ENCODE measurements at regions not wholly inside any gene's neighbourhood (a gene's known extent, or its start where the extent isn't known, plus 50 kb on each side); places are given as distances from the start of the nearest gene placed in this dataset.

DNA sequence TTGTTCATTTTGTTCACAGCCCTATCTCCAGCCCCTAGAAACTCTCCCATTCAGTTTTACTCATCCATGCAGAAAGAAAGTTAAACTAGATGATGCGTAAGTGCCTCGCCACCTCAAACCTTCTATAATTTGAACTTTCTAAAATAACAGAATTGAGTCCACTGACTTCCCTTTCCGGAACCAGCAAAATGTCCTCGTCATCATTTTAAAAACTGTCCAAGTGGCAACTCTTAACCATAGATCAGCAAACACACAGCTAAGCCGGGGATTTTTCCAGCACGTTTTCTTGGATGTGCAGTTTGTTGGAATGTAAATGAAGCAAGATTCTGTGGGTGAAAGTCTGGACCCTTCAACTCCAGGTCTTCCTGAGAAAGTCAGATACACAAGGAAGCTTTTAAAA, 369.7 kb upstream of the ERCC4 start:
- H3K4me3 ChIP-seq (ENCODE audit: low read depth, low read length), result no peak overlapping the region
- TF ChIP-seq, protein P1, sequence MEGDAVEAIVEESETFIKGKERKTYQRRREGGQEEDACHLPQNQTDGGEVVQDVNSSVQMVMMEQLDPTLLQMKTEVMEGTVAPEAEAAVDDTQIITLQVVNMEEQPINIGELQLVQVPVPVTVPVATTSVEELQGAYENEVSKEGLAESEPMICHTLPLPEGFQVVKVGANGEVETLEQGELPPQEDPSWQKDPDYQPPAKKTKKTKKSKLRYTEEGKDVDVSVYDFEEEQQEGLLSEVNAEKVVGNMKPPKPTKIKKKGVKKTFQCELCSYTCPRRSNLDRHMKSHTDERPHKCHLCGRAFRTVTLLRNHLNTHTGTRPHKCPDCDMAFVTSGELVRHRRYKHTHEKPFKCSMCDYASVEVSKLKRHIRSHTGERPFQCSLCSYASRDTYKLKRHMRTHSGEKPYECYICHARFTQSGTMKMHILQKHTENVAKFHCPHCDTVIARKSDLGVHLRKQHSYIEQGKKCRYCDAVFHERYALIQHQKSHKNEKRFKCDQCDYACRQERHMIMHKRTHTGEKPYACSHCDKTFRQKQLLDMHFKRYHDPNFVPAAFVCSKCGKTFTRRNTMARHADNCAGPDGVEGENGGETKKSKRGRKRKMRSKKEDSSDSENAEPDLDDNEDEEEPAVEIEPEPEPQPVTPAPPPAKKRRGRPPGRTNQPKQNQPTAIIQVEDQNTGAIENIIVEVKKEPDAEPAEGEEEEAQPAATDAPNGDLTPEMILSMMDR (conservative IDR thresholded peaks at IDR 0.05; ENCODE audit: low read depth, low read length), result no peak
- DNase-seq (ENCODE audit: low read depth), result no peak

DNA sequence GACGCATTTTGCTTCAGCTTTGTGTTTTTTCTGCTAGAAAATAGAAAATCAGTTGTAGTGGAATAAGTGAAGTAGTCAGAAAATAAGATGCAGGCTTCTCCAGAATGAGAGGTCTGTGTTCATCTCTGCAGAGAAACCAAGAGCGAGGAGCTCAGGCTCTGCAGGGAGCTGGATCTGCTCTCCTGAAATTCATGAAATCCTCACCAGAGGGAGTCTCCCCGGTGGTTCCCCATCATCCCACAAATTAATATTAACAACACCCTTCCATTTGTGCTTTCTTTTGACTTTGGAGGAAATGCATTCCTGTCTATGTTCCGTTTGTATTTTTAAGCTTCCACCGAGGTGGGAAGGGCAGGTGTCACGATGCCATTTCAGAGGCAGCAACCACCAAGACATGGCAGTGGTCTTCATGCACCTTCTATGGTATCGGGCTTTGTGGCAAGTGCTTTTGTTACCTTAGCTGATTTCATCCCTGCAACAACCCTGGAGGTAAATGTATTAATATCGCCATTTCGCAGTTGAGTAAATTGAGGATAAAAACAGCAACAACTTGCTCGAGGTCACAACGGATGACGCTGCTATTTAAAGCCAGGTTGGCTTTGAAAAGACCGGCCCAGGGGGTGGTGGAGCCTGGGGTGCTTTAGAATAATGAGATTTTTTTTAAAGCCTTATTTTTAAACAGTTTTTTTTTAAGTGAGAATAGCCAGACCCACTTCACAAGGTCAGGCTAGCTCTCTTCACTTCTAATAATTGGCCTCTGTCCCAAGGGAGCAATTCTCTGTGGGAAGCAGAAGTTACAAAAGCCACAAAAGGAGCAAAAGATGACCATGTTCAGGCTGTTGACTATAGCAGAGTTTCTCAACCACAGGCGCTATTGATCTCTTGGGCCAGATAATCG, 367.6 kb upstream of the ERCC4 start:
- TF ChIP-seq, protein P1 (conservative IDR thresholded peaks at IDR 0.05; ENCODE audit: low read depth, low read length), result no peak

DNA sequence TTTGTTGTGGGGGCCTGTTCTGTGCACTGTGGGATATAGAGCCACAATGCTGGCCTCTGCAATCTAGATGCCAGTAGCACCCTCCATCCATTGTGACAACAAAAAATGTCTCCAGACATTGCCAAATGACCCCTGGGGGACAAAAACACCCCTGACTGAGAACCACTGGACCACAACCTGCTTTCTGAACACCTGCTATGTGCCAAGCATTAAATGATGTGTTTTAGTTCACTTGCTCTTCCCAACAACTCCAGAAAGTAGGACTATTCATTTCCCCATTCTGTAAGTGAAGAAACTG, 367.0 kb upstream of the ERCC4 start:
- TF ChIP-seq, protein P1 (conservative IDR thresholded peaks at IDR 0.05; ENCODE audit: low read depth, low read length), result no peak
- DNase-seq (ENCODE audit: low read depth), result no peak
- H3K4me3 ChIP-seq (ENCODE audit: low read depth, low read length), result no peak overlapping the region

More for the DNA sequence above, 367.6 kb upstream of the ERCC4 start:
- H3K4me3 ChIP-seq (ENCODE audit: low read depth, low read length), result no peak overlapping the region
- no peak for DNase-seq (ENCODE audit: low read depth)

DNA sequence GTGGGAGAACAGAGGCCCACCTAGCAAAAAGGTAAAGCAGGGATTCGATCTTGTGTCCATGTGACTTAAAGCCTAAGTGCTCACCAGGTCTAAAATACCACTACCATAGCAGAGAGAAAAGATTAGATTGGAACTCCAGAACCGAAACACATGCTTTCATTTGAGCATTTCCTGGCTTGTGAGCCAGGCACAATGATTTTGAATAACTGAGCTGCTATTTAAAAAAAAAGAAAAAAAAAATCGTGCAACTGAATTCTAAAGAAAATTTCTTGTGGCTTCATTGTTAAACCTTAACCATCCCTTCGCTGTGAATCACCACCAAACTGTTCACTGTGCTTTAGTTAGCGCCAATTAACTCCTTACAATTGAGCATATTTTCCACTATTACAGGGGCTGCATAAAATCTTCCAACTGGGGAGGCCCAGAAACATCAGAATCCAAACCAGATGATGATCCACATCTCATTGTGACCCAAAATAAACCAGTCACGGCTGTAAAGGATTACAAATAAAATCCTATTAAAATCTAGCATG, 366.4 kb upstream of the ERCC4 start:
- H3K4me3 ChIP-seq (ENCODE audit: low read depth, low read length), result no peak overlapping the region
- TF ChIP-seq, protein P1 (conservative IDR thresholded peaks at IDR 0.05; ENCODE audit: low read depth, low read length), result no peak
- DNase-seq (ENCODE audit: low read depth), result no peak

DNA sequence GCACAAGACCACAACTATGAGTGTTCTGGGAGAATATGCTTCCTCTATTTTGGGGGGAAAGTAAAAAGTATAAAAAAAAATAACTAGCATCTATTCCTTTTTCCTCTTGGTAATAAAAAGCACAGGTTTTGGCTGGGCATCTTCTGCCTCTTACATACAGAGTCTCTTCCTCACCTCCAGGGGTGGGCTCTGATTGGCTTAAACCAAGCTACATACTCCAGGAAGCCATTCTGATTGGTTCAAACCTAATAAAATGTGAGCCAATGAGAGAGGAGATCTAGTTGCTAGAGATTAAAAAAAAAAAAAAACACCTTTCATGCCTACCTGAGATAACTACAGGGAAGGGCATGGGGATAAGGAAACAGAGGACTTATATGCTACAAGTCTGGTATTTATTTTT, 365.9 kb upstream of the ERCC4 start:
- DNase-seq (ENCODE audit: low read depth), result no peak
- no peak overlapping the region for H3K4me3 ChIP-seq (ENCODE audit: low read depth, low read length)
- TF ChIP-seq, protein P1 (conservative IDR thresholded peaks at IDR 0.05; ENCODE audit: low read depth, low read length), result no peak

DNA sequence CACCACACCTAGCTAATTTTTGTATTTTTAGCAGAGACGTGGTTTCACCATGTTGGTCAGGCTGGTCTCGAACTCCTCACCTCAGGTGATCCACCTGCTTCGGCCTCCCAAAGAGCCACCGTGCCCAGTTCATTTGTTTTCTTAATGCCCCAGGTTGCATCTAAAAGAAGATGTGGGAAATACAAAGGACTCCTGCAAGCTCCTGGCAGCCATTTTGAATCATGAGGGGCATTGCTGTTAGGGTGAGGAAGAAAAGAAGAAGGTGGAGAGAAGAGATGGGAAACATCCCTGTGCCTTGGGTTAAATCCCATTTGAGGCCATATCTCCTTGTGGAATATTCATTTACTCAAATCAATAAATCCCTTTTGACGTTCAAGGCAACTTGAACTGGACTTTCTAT, 365.3 kb upstream of the ERCC4 start:
- H3K4me3 ChIP-seq (ENCODE audit: low read depth, low read length), result no peak overlapping the region
- TF ChIP-seq, protein P1 (conservative IDR thresholded peaks at IDR 0.05; ENCODE audit: low read depth, low read length), result no peak

DNA sequence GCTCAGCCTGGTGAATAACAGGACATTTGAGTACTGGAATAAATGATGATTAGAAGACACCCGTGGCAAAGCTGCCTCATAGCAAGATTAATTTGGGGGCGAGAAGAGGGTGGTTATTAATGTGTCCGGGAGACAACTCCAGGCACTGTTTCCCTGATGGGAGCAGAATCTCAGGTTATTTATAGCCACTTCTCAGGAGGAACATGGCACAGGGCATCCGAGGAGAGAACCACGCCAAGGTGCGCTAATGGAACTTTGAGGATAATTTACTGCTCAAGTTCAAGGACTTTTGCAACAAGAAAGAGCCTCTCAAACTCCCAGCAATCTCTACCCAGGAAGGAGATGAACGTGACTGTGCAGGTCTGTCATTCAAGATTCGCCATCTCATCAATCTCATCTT, 362.5 kb upstream of the ERCC4 start:
- DNase-seq (ENCODE audit: low read depth), result no peak
- TF ChIP-seq, protein P1 (conservative IDR thresholded peaks at IDR 0.05; ENCODE audit: low read depth, low read length), result no peak
- no peak overlapping the region for H3K4me3 ChIP-seq (ENCODE audit: low read depth, low read length)

More for the DNA sequence above, 365.3 kb upstream of the ERCC4 start:
- no peak for DNase-seq (ENCODE audit: low read depth)

All from choroid plexus epithelial cell (primary cell).